HL-60 (cell line): ENCODE measurements at regions not wholly inside any gene's neighbourhood (a gene's known extent, or its start where the extent isn't known, plus 50 kb on each side); places are given as distances from the start of the nearest gene placed in this dataset.

Source experiments
- DNase-seq, 2 experiments: peaks; one replicate each; pipeline ENCODE4 v3.0.0-alpha.2; 2010 to 2020; ENCODE audit warnings: low read depth in 1 of 2, low spot score in 1 of 2
- H3K27ac ChIP-seq: fragments of 250-450 bp; sonication (Bioruptor Pico); replicated peaks from 2 replicates; pipeline ENCODE4 v1.5.1; 2020; ENCODE audit warnings: mild to moderate bottlenecking, moderate library complexity
- H3K27me3 ChIP-seq: fragments of 250-450 bp; sonication (Bioruptor Pico); 2 replicates; pipeline ENCODE4 v1.5.1; 2021; ENCODE audit warnings: mild to moderate bottlenecking, moderate library complexity; ENCODE audit not compliant: insufficient read depth, poor library complexity, severe bottlenecking
- H3K4me3 ChIP-seq: replicated peaks from 2 replicates; pipeline ENCODE4 v1.5.1; 2011; ENCODE audit warnings: mild to moderate bottlenecking, control low read depth, low read length; ENCODE audit not compliant: insufficient read depth
- GABPA ChIP-seq: IDR thresholded peaks from 2 replicates; pipeline ENCODE4 v1.6.1; 2012; ENCODE audit warnings: low read depth
- POLR2AphosphoS5 ChIP-seq: IDR thresholded peaks from 2 replicates; pipeline ENCODE4 v1.6.1; 2012; ENCODE audit warnings: low read depth
- SPI1 ChIP-seq: IDR thresholded peaks from 2 replicates; pipeline ENCODE4 v1.6.1; 2012; ENCODE audit warnings: low read depth, mild to moderate bottlenecking, borderline replicate concordance
- TF ChIP-seq, protein P1 (sequence below): IDR thresholded peaks from 2 replicates; pipeline ENCODE4 v1.6.1; 2012; ENCODE audit warnings: low read depth; ENCODE audit not compliant: insufficient replicate concordance
- TF ChIP-seq, protein P2 (sequence below): IDR thresholded peaks from one replicate; pipeline ENCODE4 v1.5.1; 2011; ENCODE audit warnings: low read length, control low read depth, inconsistent platforms; ENCODE audit not compliant: insufficient read depth

DNA sequence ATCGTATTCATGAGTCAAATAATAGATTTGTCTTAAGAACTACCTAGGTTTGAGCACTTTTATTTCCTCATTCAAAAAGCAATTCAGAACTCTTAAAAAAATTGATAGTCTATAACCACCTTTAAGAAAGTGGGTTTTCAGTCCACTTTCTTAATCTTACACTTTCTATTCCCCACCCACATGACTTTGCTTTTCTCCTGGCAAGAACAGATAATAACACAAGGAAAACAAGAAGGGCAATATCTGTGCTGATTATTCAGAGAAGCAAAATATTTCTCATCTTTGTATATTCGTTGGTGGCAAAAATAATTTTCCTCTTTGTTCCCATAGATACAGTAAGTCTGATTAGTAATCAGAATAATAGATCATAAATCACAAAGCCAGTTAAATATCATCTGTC is 130.6 kb upstream of the DNAJC10 start:
- no peak overlapping the region for H3K4me3 ChIP-seq
- H3K27ac ChIP-seq: no peak overlapping the region
- no peak for TF ChIP-seq POLR2AphosphoS5
- no peak for TF ChIP-seq SPI1
- no peak for TF ChIP-seq GABPA
- TF ChIP-seq, protein P1, sequence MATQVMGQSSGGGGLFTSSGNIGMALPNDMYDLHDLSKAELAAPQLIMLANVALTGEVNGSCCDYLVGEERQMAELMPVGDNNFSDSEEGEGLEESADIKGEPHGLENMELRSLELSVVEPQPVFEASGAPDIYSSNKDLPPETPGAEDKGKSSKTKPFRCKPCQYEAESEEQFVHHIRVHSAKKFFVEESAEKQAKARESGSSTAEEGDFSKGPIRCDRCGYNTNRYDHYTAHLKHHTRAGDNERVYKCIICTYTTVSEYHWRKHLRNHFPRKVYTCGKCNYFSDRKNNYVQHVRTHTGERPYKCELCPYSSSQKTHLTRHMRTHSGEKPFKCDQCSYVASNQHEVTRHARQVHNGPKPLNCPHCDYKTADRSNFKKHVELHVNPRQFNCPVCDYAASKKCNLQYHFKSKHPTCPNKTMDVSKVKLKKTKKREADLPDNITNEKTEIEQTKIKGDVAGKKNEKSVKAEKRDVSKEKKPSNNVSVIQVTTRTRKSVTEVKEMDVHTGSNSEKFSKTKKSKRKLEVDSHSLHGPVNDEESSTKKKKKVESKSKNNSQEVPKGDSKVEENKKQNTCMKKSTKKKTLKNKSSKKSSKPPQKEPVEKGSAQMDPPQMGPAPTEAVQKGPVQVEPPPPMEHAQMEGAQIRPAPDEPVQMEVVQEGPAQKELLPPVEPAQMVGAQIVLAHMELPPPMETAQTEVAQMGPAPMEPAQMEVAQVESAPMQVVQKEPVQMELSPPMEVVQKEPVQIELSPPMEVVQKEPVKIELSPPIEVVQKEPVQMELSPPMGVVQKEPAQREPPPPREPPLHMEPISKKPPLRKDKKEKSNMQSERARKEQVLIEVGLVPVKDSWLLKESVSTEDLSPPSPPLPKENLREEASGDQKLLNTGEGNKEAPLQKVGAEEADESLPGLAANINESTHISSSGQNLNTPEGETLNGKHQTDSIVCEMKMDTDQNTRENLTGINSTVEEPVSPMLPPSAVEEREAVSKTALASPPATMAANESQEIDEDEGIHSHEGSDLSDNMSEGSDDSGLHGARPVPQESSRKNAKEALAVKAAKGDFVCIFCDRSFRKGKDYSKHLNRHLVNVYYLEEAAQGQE: no peak
- TF ChIP-seq, protein P2, sequence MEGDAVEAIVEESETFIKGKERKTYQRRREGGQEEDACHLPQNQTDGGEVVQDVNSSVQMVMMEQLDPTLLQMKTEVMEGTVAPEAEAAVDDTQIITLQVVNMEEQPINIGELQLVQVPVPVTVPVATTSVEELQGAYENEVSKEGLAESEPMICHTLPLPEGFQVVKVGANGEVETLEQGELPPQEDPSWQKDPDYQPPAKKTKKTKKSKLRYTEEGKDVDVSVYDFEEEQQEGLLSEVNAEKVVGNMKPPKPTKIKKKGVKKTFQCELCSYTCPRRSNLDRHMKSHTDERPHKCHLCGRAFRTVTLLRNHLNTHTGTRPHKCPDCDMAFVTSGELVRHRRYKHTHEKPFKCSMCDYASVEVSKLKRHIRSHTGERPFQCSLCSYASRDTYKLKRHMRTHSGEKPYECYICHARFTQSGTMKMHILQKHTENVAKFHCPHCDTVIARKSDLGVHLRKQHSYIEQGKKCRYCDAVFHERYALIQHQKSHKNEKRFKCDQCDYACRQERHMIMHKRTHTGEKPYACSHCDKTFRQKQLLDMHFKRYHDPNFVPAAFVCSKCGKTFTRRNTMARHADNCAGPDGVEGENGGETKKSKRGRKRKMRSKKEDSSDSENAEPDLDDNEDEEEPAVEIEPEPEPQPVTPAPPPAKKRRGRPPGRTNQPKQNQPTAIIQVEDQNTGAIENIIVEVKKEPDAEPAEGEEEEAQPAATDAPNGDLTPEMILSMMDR: no peak
- no peaks in the 10 kb centered on the region for H3K27me3 ChIP-seq
- DNase-seq: no peak

DNA sequence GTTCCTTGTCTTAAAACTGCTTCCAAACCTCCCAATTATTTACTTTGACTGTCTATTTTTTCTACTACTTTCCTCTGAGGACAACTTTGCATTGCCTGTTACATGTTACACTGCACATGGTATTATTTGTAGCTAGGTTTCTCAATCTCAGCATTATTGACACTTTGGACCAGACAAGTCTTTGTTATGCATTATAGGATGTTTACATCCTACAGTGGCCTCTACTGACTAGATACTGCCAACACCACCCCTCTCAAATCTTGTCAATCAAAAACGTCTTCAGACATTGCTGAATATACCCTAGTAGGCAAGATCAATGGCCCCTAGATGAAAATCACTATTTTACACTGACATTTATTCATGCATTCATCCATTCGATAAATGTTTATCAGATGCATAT is 129.6 kb upstream of the DNAJC10 start:
- Histone ChIP-seq H3K4me3 (no peak overlapping the region), H3K27ac (no peak overlapping the region), H3K27me3 (no peaks in the 10 kb centered on the region)
- TF ChIP-seq SPI1: no peak
- TF ChIP-seq POLR2AphosphoS5: no peak
- TF ChIP-seq, protein P2: no peak
- TF ChIP-seq GABPA: no peak
- TF ChIP-seq, protein P1: no peak
- no peak for DNase-seq

DNA sequence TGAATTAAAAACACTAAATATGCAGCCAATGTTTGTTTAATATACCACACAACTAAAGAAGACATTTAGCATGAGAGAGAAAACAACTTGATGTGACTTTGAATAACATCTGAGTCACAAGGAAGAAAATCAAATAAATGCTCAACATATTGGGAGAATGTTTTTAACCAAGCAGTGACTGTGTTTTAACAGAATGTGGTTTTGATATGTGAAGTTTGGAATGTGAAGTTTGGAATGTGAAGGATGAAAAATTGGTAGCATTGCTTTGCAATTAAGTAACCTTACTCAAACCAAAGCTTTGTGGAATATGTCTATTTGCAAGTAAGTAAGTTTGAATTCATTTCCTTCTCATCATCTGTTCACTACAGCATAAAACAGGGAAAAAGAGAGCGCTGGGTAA is 128.2 kb upstream of the DNAJC10 start:
- Histone ChIP-seq H3K27me3 (no peaks in the 10 kb centered on the region), H3K4me3 (no peak overlapping the region), H3K27ac (no peak overlapping the region)
- TF ChIP-seq GABPA (no peak), POLR2AphosphoS5 (no peak), SPI1 (no peak)
- TF ChIP-seq, protein P1: no peak
- TF ChIP-seq, protein P2: no peak
- DNase-seq: no peak
